Muscle of leg (tissue), 3 donors: ENCODE measurements at regions not wholly inside any gene's neighbourhood (a gene's known extent, or its start where the extent isn't known, plus 50 kb on each side); places are given as distances from the start of the nearest gene placed in this dataset.
"Not testable (repeated sequence)": the region's sequence is repeated elsewhere in the genome, so short reads cannot be mapped to it uniquely, and the experiment has no call there.

Experiments used
- DNase-seq: peaks from one replicate; pipeline ENCODE4 v3.0.0; 2013
- H3K27ac ChIP-seq: one replicate; pipeline ENCODE4 v1.5.1; 2013; ENCODE audit warnings: mild to moderate bottlenecking, low read length, control low read depth
- H3K27me3 ChIP-seq: one replicate; pipeline ENCODE4 v1.6.1; 2013; ENCODE audit warnings: low read length; ENCODE audit not compliant: control insufficient read depth, insufficient read depth
- H3K36me3 ChIP-seq: one replicate; pipeline ENCODE4 v1.6.1; 2013; ENCODE audit warnings: low read length; ENCODE audit not compliant: control insufficient read depth, insufficient read depth
- H3K4me1 ChIP-seq: one replicate; pipeline ENCODE4 v1.6.1; 2013; ENCODE audit warnings: low read length; ENCODE audit not compliant: control insufficient read depth, insufficient read depth
- H3K4me3 ChIP-seq: one replicate; pipeline ENCODE4 v1.5.1; 2013; ENCODE audit warnings: low read length, control low read depth
- H3K9me3 ChIP-seq: replicated peaks from 2 replicates; pipeline ENCODE4 v1.6.1; 2013; ENCODE audit warnings: low read depth, low read length; ENCODE audit not compliant: control insufficient read depth
- WGBS: methylation state at CpG from one replicate; pipeline ENCODE4 v1.1.5; 2013; ENCODE audit warnings: missing lambda C conversion rate; ENCODE audit not compliant: insufficient coverage; 5-methylcytosine and 5-hydroxymethylcytosine counted together

- Histone ChIP-seq H3K9me3 (no peaks in the 10 kb centered on the region), H3K27me3 (no peaks in the 10 kb centered on the region), H3K36me3 (no peaks in the 10 kb centered on the region), H3K4me3 (no peak overlapping the region), H3K27ac (no peak overlapping the region), H3K4me1 (no peaks in the 10 kb centered on the region)
- no peak for DNase-seq
- WGBS: 50% methylated on average over 2 of the region's 6 CpGs
Measured at GRCh38 chr10:84626397-84627087, 298.2 kb downstream of the CCSER2 start.

GRCh38 chr10:84632866-84633265 lies 304.5 kb downstream of the CCSER2 start:
- Histone ChIP-seq H3K4me1 (no peaks in the 10 kb centered on the region), H3K4me3 (no peak overlapping the region), H3K36me3 (no peaks in the 10 kb centered on the region), H3K27ac (no peak overlapping the region), H3K9me3 (no peaks in the 10 kb centered on the region), H3K27me3 (no peaks in the 10 kb centered on the region)
- DNase-seq: no peak
- WGBS: 85% methylated on average over 4 of the region's 5 CpGs

- H3K4me1 ChIP-seq: no peaks in the 10 kb centered on the region
- H3K27ac ChIP-seq: no peak overlapping the region
- H3K4me3 ChIP-seq: no peak overlapping the region
- DNase-seq: no peak
- 83% methylated on average over 5 of the region's 5 CpGs for WGBS
- no peaks in the 10 kb centered on the region for H3K9me3 ChIP-seq
- H3K27me3 ChIP-seq: no peaks in the 10 kb centered on the region
- H3K36me3 ChIP-seq: no peaks in the 10 kb centered on the region
Measured at GRCh38 chr10:84634636-84635035, 306.2 kb downstream of the CCSER2 start.

- H3K36me3 ChIP-seq, H3K27ac ChIP-seq, H3K4me1 ChIP-seq, H3K9me3 ChIP-seq, DNase-seq, H3K4me3 ChIP-seq, H3K27me3 ChIP-seq: not testable (repeated sequence)
- no CpG with 5 or more reads among the region's 1 CpG for WGBS
Measured at GRCh38 chr10:84650628-84651027, 322.2 kb downstream of the CCSER2 start.

GRCh38 chr10:84654671-84655070 lies 326.3 kb downstream of the CCSER2 start:
- H3K27me3 ChIP-seq: no peaks in the 10 kb centered on the region
- H3K9me3 ChIP-seq: no peaks in the 10 kb centered on the region
- H3K4me1 ChIP-seq: no peaks in the 10 kb centered on the region
- no peak overlapping the region for H3K4me3 ChIP-seq
- no peak overlapping the region for H3K27ac ChIP-seq
- DNase-seq: no peak
- WGBS: no CpG with 5 or more reads among the region's 2 CpGs
- no peaks in the 10 kb centered on the region for H3K36me3 ChIP-seq

- Histone ChIP-seq H3K36me3 (no peaks in the 10 kb centered on the region), H3K4me1 (no peaks in the 10 kb centered on the region), H3K4me3 (no peak overlapping the region), H3K27me3 (no peaks in the 10 kb centered on the region), H3K9me3 (no peaks in the 10 kb centered on the region), H3K27ac (no peak overlapping the region)
- no peak for DNase-seq
- 85% methylated on average over 2 of the region's 6 CpGs for WGBS
Measured at GRCh38 chr10:84659027-84659426, 330.6 kb downstream of the CCSER2 start.

GRCh38 chr10:84659497-84660439 lies 331.4 kb downstream of the CCSER2 start:
- no peaks in the 10 kb centered on the region for H3K36me3 ChIP-seq
- no peak overlapping the region for H3K27ac ChIP-seq
- WGBS: 34% methylated on average over 10 of the region's 12 CpGs
- DNase-seq: no peak
- no peaks in the 10 kb centered on the region for H3K4me1 ChIP-seq
- H3K4me3 ChIP-seq: no peak overlapping the region
- H3K9me3 ChIP-seq: no peaks in the 10 kb centered on the region
- H3K27me3 ChIP-seq: no peaks in the 10 kb centered on the region

- no peaks in the 10 kb centered on the region for H3K4me1 ChIP-seq
- 50% methylated on average over 8 of the region's 9 CpGs for WGBS
- no peak for DNase-seq
- no peak overlapping the region for H3K27ac ChIP-seq
- no peak overlapping the region for H3K4me3 ChIP-seq
- no peaks in the 10 kb centered on the region for H3K27me3 ChIP-seq
- no peaks in the 10 kb centered on the region for H3K9me3 ChIP-seq
- H3K36me3 ChIP-seq: no peaks in the 10 kb centered on the region
Measured at GRCh38 chr10:84660450-84661159, 332.2 kb downstream of the CCSER2 start.

- H3K27me3 ChIP-seq: no peaks in the 10 kb centered on the region
- DNase-seq: no peak
- H3K4me1 ChIP-seq: no peaks in the 10 kb centered on the region
- H3K4me3 ChIP-seq: no peak overlapping the region
- H3K9me3 ChIP-seq: no peaks in the 10 kb centered on the region
- 68% methylated on average over 3 of the region's 5 CpGs for WGBS
- no peaks in the 10 kb centered on the region for H3K36me3 ChIP-seq
- no peak overlapping the region for H3K27ac ChIP-seq
Measured at GRCh38 chr10:84665211-84665610, 336.8 kb downstream of the CCSER2 start.

GRCh38 chr10:84665883-84666463 lies 337.6 kb downstream of the CCSER2 start:
- Histone ChIP-seq H3K27ac (no peak overlapping the region), H3K4me1 (no peaks in the 10 kb centered on the region), H3K36me3 (no peaks in the 10 kb centered on the region), H3K27me3 (no peaks in the 10 kb centered on the region), H3K4me3 (no peak overlapping the region), H3K9me3 (no peaks in the 10 kb centered on the region)
- no peak for DNase-seq
- 29% methylated on average over 2 of the region's 9 CpGs for WGBS
